IMR-90 (cell line): ENCODE measurements at regions not wholly inside any gene's neighbourhood (a gene's known extent, or its start where the extent isn't known, plus 50 kb on each side); places are given as distances from the start of the nearest gene placed in this dataset.

ENCODE experiments used
- BHLHE40 ChIP-seq: fragments of 150-350 bp; IDR thresholded peaks from 2 replicates; pipeline ENCODE4 v1.6.1; 2016; ENCODE audit warnings: mild to moderate bottlenecking, low read depth, low read length
- CHD1 ChIP-seq: IDR thresholded peaks from 2 replicates; pipeline ENCODE4 v1.6.1; 2012; ENCODE audit warnings: low read depth, low read length, improper control_type of control experiment
- CTCF ChIP-seq: conservative IDR thresholded peaks from 2 replicates; pipeline ENCODE4 v1.5.1; 2012; ENCODE audit warnings: mild to moderate bottlenecking, low read depth, low read length, improper control_type of control experiment
- FOS ChIP-seq: fragments of 150-350 bp; IDR thresholded peaks from 2 replicates; pipeline ENCODE4 v1.6.1; 2016; ENCODE audit warnings: low read depth, low read length
- MAFK ChIP-seq: IDR thresholded peaks from 2 replicates; pipeline ENCODE4 v1.6.1; 2012; ENCODE audit warnings: low read depth, low read length, improper control_type of control experiment
- MAZ ChIP-seq: IDR thresholded peaks from 2 replicates; pipeline ENCODE4 v1.6.1; 2012; ENCODE audit warnings: low read depth, mild to moderate bottlenecking, low read length, improper control_type of control experiment, moderate library complexity, borderline replicate concordance
- NFE2L2 ChIP-seq: fragments of 150-350 bp; IDR thresholded peaks from 2 replicates; pipeline ENCODE4 v1.6.1; 2016; ENCODE audit warnings: low read depth, mild to moderate bottlenecking, low read length
- POLR2A ChIP-seq: IDR thresholded peaks from 2 replicates; pipeline ENCODE4 v1.6.1; 2012; ENCODE audit warnings: mild to moderate bottlenecking, low read depth, low read length
- RAD21 ChIP-seq: IDR thresholded peaks from 2 replicates; pipeline ENCODE4 v1.6.1; 2012; ENCODE audit warnings: low read length, improper control_type of control experiment
- RCOR1 ChIP-seq: IDR thresholded peaks from 2 replicates; pipeline ENCODE4 v1.6.1; 2012; ENCODE audit warnings: mild to moderate bottlenecking, low read length, improper control_type of control experiment; ENCODE audit not compliant: insufficient replicate concordance
- RFX5 ChIP-seq: IDR thresholded peaks from 2 replicates; pipeline ENCODE4 v1.8.0; 2012; ENCODE audit warnings: low read depth, mild to moderate bottlenecking, low read length, moderate library complexity
- SMC3 ChIP-seq: fragments of 150-350 bp; IDR thresholded peaks from 2 replicates; pipeline ENCODE4 v1.6.1; 2016; ENCODE audit warnings: low read depth, mild to moderate bottlenecking, antibody characterized with exemption, low read length, moderate library complexity
- USF2 ChIP-seq: fragments of 150-350 bp; IDR thresholded peaks from 2 replicates; pipeline ENCODE4 v1.6.1; 2017; ENCODE audit warnings: mild to moderate bottlenecking, antibody characterized with exemption, low read length, low read depth
- TF ChIP-seq, protein P1 (sequence below): fragments of 150-350 bp; IDR thresholded peaks from 2 replicates; pipeline ENCODE4 v1.6.1; 2016; ENCODE audit warnings: low read depth, mild to moderate bottlenecking, low read length, moderate library complexity, borderline replicate concordance

- TF ChIP-seq POLR2A (no peak), CTCF (no peak), MAFK (no peak), SMC3 (no peak), CHD1 (no peak), NFE2L2 (no peak), MAZ (no peak), RCOR1 (no peak), USF2 (no peak), FOS (no peak), BHLHE40 (no peak), RAD21 (no peak), RFX5 (no peak)
- TF ChIP-seq, protein P1, sequence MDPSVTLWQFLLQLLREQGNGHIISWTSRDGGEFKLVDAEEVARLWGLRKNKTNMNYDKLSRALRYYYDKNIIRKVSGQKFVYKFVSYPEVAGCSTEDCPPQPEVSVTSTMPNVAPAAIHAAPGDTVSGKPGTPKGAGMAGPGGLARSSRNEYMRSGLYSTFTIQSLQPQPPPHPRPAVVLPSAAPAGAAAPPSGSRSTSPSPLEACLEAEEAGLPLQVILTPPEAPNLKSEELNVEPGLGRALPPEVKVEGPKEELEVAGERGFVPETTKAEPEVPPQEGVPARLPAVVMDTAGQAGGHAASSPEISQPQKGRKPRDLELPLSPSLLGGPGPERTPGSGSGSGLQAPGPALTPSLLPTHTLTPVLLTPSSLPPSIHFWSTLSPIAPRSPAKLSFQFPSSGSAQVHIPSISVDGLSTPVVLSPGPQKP: no peak
Observed at GRCh38 chr11:69917529-69917928, 98.3 kb upstream of the FGF3 start.
